ENCODE measurements at regions not wholly inside any gene's neighbourhood (a gene's known extent, or its start where the extent isn't known, plus 50 kb on each side); places are given as distances from the start of the nearest gene placed in this dataset.

- Histone ChIP-seq H3K4me1 (ENCODE audit: insufficient read depth) (no peaks in the 10 kb centered on the region), H3K9me3 (no peaks in the 10 kb centered on the region), H3K27ac (no peak overlapping the region), H3K36me3 (no peaks in the 10 kb centered on the region), H3K4me3 (no peak overlapping the region), H3K27me3 (no peaks in the 10 kb centered on the region)
- TF ChIP-seq CTCF (IDR thresholded peaks at IDR 0.05) (no peak), EP300 (IDR thresholded peaks at IDR 0.05) (no peak), POLR2A (IDR thresholded peaks at IDR 0.05) (no peak)
- 83 to 91% (median 87%) methylated on average over 5 of the region's 5 CpGs for WGBS, 3 donors
- intact Hi-C loops (cut with DNase I): no loop called here
- no peak for DNase-seq
These were observed 335.4 kb upstream of the PFKP start for GRCh38 chr10:2731940-2732339.

DNA sequence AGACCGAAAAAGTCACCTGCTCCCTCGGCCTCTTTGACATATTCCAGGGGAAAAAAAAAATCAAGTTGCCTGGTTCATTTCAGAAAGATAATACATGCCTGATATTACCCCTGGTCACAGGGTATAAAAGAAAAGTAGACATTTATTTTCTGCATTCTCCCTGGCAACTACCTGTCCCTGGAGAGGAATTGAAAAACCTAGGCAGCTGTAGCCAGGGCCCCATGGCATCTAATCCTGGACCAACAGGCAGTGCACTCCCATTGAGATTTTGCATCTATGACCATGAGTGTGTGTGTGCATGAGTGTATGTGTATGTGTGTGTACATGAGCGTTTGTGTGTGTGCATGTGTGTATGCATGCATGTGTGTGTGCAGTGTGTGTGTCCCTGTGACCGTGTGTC, 338.2 kb upstream of the PFKP start:
- Histone ChIP-seq H3K36me3 (no peaks in the 10 kb centered on the region), H3K27me3 (no peaks in the 10 kb centered on the region), H3K4me1 (ENCODE audit: insufficient read depth) (no peaks in the 10 kb centered on the region), H3K27ac (no peak overlapping the region), H3K4me3 (no peak overlapping the region), H3K9me3 (no peaks in the 10 kb centered on the region)
- no peak for DNase-seq
- intact Hi-C loops (cut with DNase I): no loop called here
- 62 to 82% (median 75%) methylated on average over 4 of the region's 4 CpGs for WGBS, 3 donors
- TF ChIP-seq POLR2A (IDR thresholded peaks at IDR 0.05) (no peak), EP300 (IDR thresholded peaks at IDR 0.05) (no peak), CTCF (IDR thresholded peaks at IDR 0.05) (no peak)

- no peaks in the 10 kb centered on the region for H3K36me3 ChIP-seq
- H3K9me3 ChIP-seq: no peaks in the 10 kb centered on the region
- no peak overlapping the region for H3K27ac ChIP-seq
- 88 to 96% (median 89%) methylated on average over 6 of the region's 6 CpGs for WGBS, 3 donors
- no peaks in the 10 kb centered on the region for H3K27me3 ChIP-seq
- TF ChIP-seq EP300 (IDR thresholded peaks at IDR 0.05) (no peak), POLR2A (IDR thresholded peaks at IDR 0.05) (no peak), CTCF (IDR thresholded peaks at IDR 0.05) (no peak)
- no peaks in the 10 kb centered on the region for H3K4me1 ChIP-seq (ENCODE audit: insufficient read depth)
- intact Hi-C loops (cut with DNase I): no loop called here
- H3K4me3 ChIP-seq: no peak overlapping the region
- no peak for DNase-seq
These were observed 339.3 kb upstream of the PFKP start for GRCh38 chr10:2728087-2728486.

- no peak for DNase-seq
- intact Hi-C loops (cut with DNase I): no loop called here
- H3K4me3 ChIP-seq: no peak overlapping the region
- H3K27ac ChIP-seq: no peak overlapping the region
- no peak for TF ChIP-seq EP300 (IDR thresholded peaks at IDR 0.05)
- no peak for TF ChIP-seq POLR2A (IDR thresholded peaks at IDR 0.05)
- TF ChIP-seq CTCF (IDR thresholded peaks at IDR 0.05): no peak
- no peaks in the 10 kb centered on the region for H3K4me1 ChIP-seq (ENCODE audit: insufficient read depth)
- no peaks in the 10 kb centered on the region for H3K9me3 ChIP-seq
- no peaks in the 10 kb centered on the region for H3K36me3 ChIP-seq
- 69 to 84% (median 78%) methylated on average over 9 of the region's 9 CpGs for WGBS, 3 donors
- H3K27me3 ChIP-seq: no peaks in the 10 kb centered on the region
These were observed 350.8 kb upstream of the PFKP start for GRCh38 chr10:2716596-2716995.

DNA sequence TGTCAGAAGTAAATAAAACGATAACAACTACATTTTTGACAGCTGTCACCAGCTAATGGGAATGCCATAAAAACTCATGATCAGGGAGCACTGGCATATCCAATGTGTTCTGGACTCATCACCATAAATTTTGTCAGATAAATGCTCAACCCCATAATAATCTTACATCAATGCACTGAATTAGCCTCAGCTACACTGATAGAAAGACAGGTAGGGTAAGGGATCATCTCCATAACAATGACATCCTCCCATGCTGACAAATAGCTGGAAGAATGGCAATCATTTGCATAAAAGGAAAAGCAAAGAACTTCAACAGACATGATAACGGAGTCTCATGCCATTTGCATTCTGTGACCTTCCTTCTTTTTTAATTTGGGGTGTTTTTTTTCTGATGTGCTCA, 352.8 kb upstream of the PFKP start:
- Histone ChIP-seq H3K4me1 (ENCODE audit: insufficient read depth) (no peaks in the 10 kb centered on the region), H3K9me3 (no peaks in the 10 kb centered on the region), H3K27me3 (no peaks in the 10 kb centered on the region), H3K36me3 (no peaks in the 10 kb centered on the region), H3K4me3 (no peak overlapping the region), H3K27ac (no peak overlapping the region)
- intact Hi-C loops (cut with DNase I): no loop called here
- no peak for DNase-seq
- WGBS, 3 donors: 56 to 64% (median 63%) methylated on average over 2 of the region's 2 CpGs
- TF ChIP-seq POLR2A (IDR thresholded peaks at IDR 0.05) (no peak), CTCF (IDR thresholded peaks at IDR 0.05) (no peak), EP300 (IDR thresholded peaks at IDR 0.05) (no peak)
